HG03095 (cell line): ENCODE measurements at regions not wholly inside any gene's neighbourhood (a gene's known extent, or its start where the extent isn't known, plus 50 kb on each side); places are given as distances from the start of the nearest gene placed in this dataset.
"Not testable (repeated sequence)": the region's sequence is repeated elsewhere in the genome, so short reads cannot be mapped to it uniquely, and the experiment has no call there.

Experiments used
- ATAC-seq: cut with Tn5 transposase; IDR thresholded peaks from one replicate; pipeline ENCODE4 v1.9.1; 2021; ENCODE audit warnings: moderate library complexity; ENCODE audit not compliant: unreplicated experiment

GRCh38 chr21:15422783-15423182 lies 307.0 kb upstream of the USP25 start:
- no peak for ATAC-seq

- ATAC-seq = no peak
Observed at GRCh38 chr21:15423676-15424445, 305.9 kb upstream of the USP25 start.

GRCh38 chr21:15425049-15425448 lies 304.7 kb upstream of the USP25 start:
- ATAC-seq = no peak

GRCh38 chr21:15430023-15430422 lies 299.8 kb upstream of the USP25 start:
- ATAC-seq = no peak

- ATAC-seq = no peak
Observed at GRCh38 chr21:15430577-15430976, 299.2 kb upstream of the USP25 start.

- no peak for ATAC-seq
Observed at GRCh38 chr21:15431053-15431452, 298.7 kb upstream of the USP25 start.

GRCh38 chr21:15433091-15433490 lies 296.7 kb upstream of the USP25 start:
- ATAC-seq = no peak

- ATAC-seq = no peak
Observed at GRCh38 chr21:15434163-15434905, 295.4 kb upstream of the USP25 start.

GRCh38 chr21:15436031-15436430 lies 293.8 kb upstream of the USP25 start:
- ATAC-seq = no peak

- peak; percentile 90 for ATAC-seq
Observed at GRCh38 chr21:15437883-15438282, 291.9 kb upstream of the USP25 start.

GRCh38 chr21:15439726-15440125 lies 290.1 kb upstream of the USP25 start:
- no peak for ATAC-seq

GRCh38 chr21:15441060-15441493 lies 288.7 kb upstream of the USP25 start:
- no peak for ATAC-seq

- ATAC-seq = no peak
Observed at GRCh38 chr21:15441992-15442391, 287.8 kb upstream of the USP25 start.

- no peak for ATAC-seq
Observed at GRCh38 chr21:15442743-15443469, 286.9 kb upstream of the USP25 start.

GRCh38 chr21:15443740-15444117 lies 286.1 kb upstream of the USP25 start:
- ATAC-seq = no peak

GRCh38 chr21:15444118-15444960 lies 285.4 kb upstream of the USP25 start:
- ATAC-seq = no peak

- peak; percentile 92 for ATAC-seq
Observed at GRCh38 chr21:15445327-15445726, 284.5 kb upstream of the USP25 start.

- no peak for ATAC-seq
Observed at GRCh38 chr21:15446223-15446622, 283.6 kb upstream of the USP25 start.

- ATAC-seq = no peak
Observed at GRCh38 chr21:15449556-15449955, 280.2 kb upstream of the USP25 start.

GRCh38 chr21:15453261-15453660 lies 276.5 kb upstream of the USP25 start:
- no peak for ATAC-seq

GRCh38 chr21:15453785-15454184 lies 276.0 kb upstream of the USP25 start:
- ATAC-seq = not testable (repeated sequence)
